ENCODE measurements at regions not wholly inside any gene's neighbourhood (a gene's known extent, or its start where the extent isn't known, plus 50 kb on each side); places are given as distances from the start of the nearest gene placed in this dataset.

- no peak for DNase-seq
- no peak overlapping the region for H3K27ac ChIP-seq
- no peak overlapping the region for H3K4me3 ChIP-seq
- no peaks in the 10 kb centered on the region for H3K36me3 ChIP-seq
- no peaks in the 10 kb centered on the region for H3K27me3 ChIP-seq
- H3K9me3 ChIP-seq = no peaks in the 10 kb centered on the region
- TF ChIP-seq CTCF (IDR thresholded peaks at IDR 0.05) = no peak
- intact Hi-C loops (cut with DNase I; ENCODE audit: low total_unique reads) = no loop called here
- H3K4me1 ChIP-seq = no peaks in the 10 kb centered on the region
Measured at GRCh38 chr2:234198976-234199375, 148.5 kb downstream of the SPP2 start.

- H3K4me1 ChIP-seq = no peaks in the 10 kb centered on the region
- intact Hi-C loops (cut with DNase I; ENCODE audit: low total_unique reads) = no loop called here
- H3K27ac ChIP-seq = no peak overlapping the region
- TF ChIP-seq CTCF (IDR thresholded peaks at IDR 0.05) = no peak
- no peaks in the 10 kb centered on the region for H3K9me3 ChIP-seq
- H3K4me3 ChIP-seq = no peak overlapping the region
- DNase-seq = no peak
- no peaks in the 10 kb centered on the region for H3K36me3 ChIP-seq
- H3K27me3 ChIP-seq = no peaks in the 10 kb centered on the region
Measured at GRCh38 chr2:234195516-234195915, 145.0 kb downstream of the SPP2 start.

GRCh38 chr2:234193977-234194563 is 143.6 kb downstream of the SPP2 start:
- intact Hi-C loops (cut with DNase I; ENCODE audit: low total_unique reads) = no loop called here
- no peaks in the 10 kb centered on the region for H3K9me3 ChIP-seq
- no peak overlapping the region for H3K27ac ChIP-seq
- no peak for DNase-seq
- no peak for TF ChIP-seq CTCF (IDR thresholded peaks at IDR 0.05)
- no peak overlapping the region for H3K4me3 ChIP-seq
- H3K36me3 ChIP-seq = no peaks in the 10 kb centered on the region
- no peaks in the 10 kb centered on the region for H3K4me1 ChIP-seq
- no peaks in the 10 kb centered on the region for H3K27me3 ChIP-seq

GRCh38 chr2:234191819-234192407 is 141.4 kb downstream of the SPP2 start:
- no peak for DNase-seq
- H3K27ac ChIP-seq = no peak overlapping the region
- H3K9me3 ChIP-seq = no peaks in the 10 kb centered on the region
- H3K4me3 ChIP-seq = no peak overlapping the region
- no peaks in the 10 kb centered on the region for H3K4me1 ChIP-seq
- no peaks in the 10 kb centered on the region for H3K27me3 ChIP-seq
- TF ChIP-seq CTCF (IDR thresholded peaks at IDR 0.05) = no peak
- intact Hi-C loops (cut with DNase I; ENCODE audit: low total_unique reads) = no loop called here
- no peaks in the 10 kb centered on the region for H3K36me3 ChIP-seq

- intact Hi-C loops (cut with DNase I; ENCODE audit: low total_unique reads) = no loop called here
- H3K27ac ChIP-seq = no peak overlapping the region
- no peak for TF ChIP-seq CTCF (IDR thresholded peaks at IDR 0.05)
- no peak overlapping the region for H3K4me3 ChIP-seq
- no peak for DNase-seq
- H3K36me3 ChIP-seq = no peaks in the 10 kb centered on the region
- H3K9me3 ChIP-seq = no peaks in the 10 kb centered on the region
- H3K27me3 ChIP-seq = no peaks in the 10 kb centered on the region
- no peaks in the 10 kb centered on the region for H3K4me1 ChIP-seq
Measured at GRCh38 chr2:234189786-234190300, 139.3 kb downstream of the SPP2 start.

All from tibial artery (tissue), 4 donors.